Mesendoderm (in vitro differentiated cells): ENCODE measurements at regions not wholly inside any gene's neighbourhood (a gene's known extent, or its start where the extent isn't known, plus 50 kb on each side); places are given as distances from the start of the nearest gene placed in this dataset.

ENCODE experiments used
- DNase-seq: peaks from one replicate; pipeline ENCODE4 v3.0.0; 2013
- H2AK5ac ChIP-seq: 2 replicates; pipeline ENCODE4 v1.6.1; 2013; ENCODE audit warnings: low read length, inconsistent platforms
- H2BK120ac ChIP-seq: 2 replicates; pipeline ENCODE4 v1.6.1; 2013; ENCODE audit warnings: low read depth, mild to moderate bottlenecking, low read length, moderate library complexity, mixed read lengths
- H2BK15ac ChIP-seq: replicated peaks from 2 replicates; pipeline ENCODE4 v1.6.1; 2013; ENCODE audit warnings: low read depth, mild to moderate bottlenecking, moderate library complexity
- H2BK5ac ChIP-seq: 2 replicates; pipeline ENCODE4 v1.6.1; 2013; ENCODE audit warnings: low read length, inconsistent platforms
- H3K18ac ChIP-seq: 2 replicates; pipeline ENCODE4 v1.6.1; 2013; ENCODE audit warnings: mild to moderate bottlenecking, low read length, mixed read lengths
- H3K23ac ChIP-seq: one replicate; pipeline ENCODE4 v1.6.1; 2013; ENCODE audit warnings: low read length
- H3K27ac ChIP-seq: 2 replicates; pipeline ENCODE4 v1.5.1; 2013; ENCODE audit warnings: low read depth, mild to moderate bottlenecking, inconsistent platforms, low read length, moderate library complexity
- H3K27me3 ChIP-seq: 2 replicates; pipeline ENCODE4 v1.6.1; 2013; ENCODE audit warnings: low read length, control low read depth, mild to moderate bottlenecking, inconsistent platforms; ENCODE audit not compliant: insufficient read depth, poor library complexity
- H3K36me3 ChIP-seq: 2 replicates; pipeline ENCODE4 v1.6.1; 2013; ENCODE audit warnings: low read length, inconsistent platforms; ENCODE audit not compliant: control insufficient read depth, insufficient read depth
- H3K4ac ChIP-seq: one replicate; pipeline ENCODE4 v1.6.1; 2013; ENCODE audit warnings: low read depth, mild to moderate bottlenecking, low read length, moderate library complexity
- H3K4me1 ChIP-seq: 2 replicates; pipeline ENCODE4 v1.6.1; 2013; ENCODE audit warnings: low read depth, low read length, inconsistent platforms; ENCODE audit not compliant: control insufficient read depth
- H3K4me2 ChIP-seq: 2 replicates; pipeline ENCODE4 v1.6.1; 2013; ENCODE audit warnings: low read length
- H3K4me3 ChIP-seq: 2 replicates; pipeline ENCODE4 v1.5.1; 2013; ENCODE audit warnings: mild to moderate bottlenecking, low read length
- H3K56ac ChIP-seq: one replicate; pipeline ENCODE4 v1.6.1; 2013; ENCODE audit warnings: low read length
- H3K79me1 ChIP-seq: 2 replicates; pipeline ENCODE4 v1.6.1; 2013; ENCODE audit warnings: low read length, inconsistent platforms
- H3K79me2 ChIP-seq: 2 replicates; pipeline ENCODE4 v1.6.1; 2013; ENCODE audit warnings: mild to moderate bottlenecking, low read length; ENCODE audit not compliant: control insufficient read depth, insufficient read depth
- H3K9ac ChIP-seq: 2 replicates; pipeline ENCODE4 v1.6.1; 2013; ENCODE audit warnings: low read length, inconsistent platforms
- H4K5ac ChIP-seq: one replicate; pipeline ENCODE4 v1.6.1; 2013; ENCODE audit warnings: low read length
- H4K8ac ChIP-seq: one replicate; pipeline ENCODE4 v1.6.1; 2013; ENCODE audit warnings: low read depth, mild to moderate bottlenecking, control low read depth, low read length, moderate library complexity
- WGBS: extraction: QIAGEN DNeasy Blood & Tissue Kit; methylation state at CpG from one replicate; pipeline ENCODE4 v1.1.7; 2013; ENCODE audit warnings: low lambda C conversion rate, missing lambda C conversion rate; ENCODE audit not compliant: insufficient coverage; ENCODE audit errors: extremely low coverage; 5-methylcytosine and 5-hydroxymethylcytosine counted together

GRCh38 chr2:235402422-235402821 is 91.4 kb upstream of the AGAP1 start:
- Histone ChIP-seq H2AK5ac (no peak overlapping the region), H3K4me1 (no peaks in the 10 kb centered on the region), H2BK120ac (no peak overlapping the region), H3K4me2 (no peak overlapping the region), H3K4ac (no peak overlapping the region), H3K36me3 (no peaks in the 10 kb centered on the region), H3K56ac (no peak overlapping the region), H3K9ac (no peak overlapping the region), H3K23ac (no peak overlapping the region), H3K79me2 (no peaks in the 10 kb centered on the region), H2BK15ac (no peak overlapping the region), H4K5ac (no peak overlapping the region), H3K79me1 (no peaks in the 10 kb centered on the region), H3K27me3 (no peaks in the 10 kb centered on the region), H4K8ac (no peak overlapping the region), H3K27ac (no peak overlapping the region), H2BK5ac (no peak overlapping the region), H3K18ac (no peak overlapping the region), H3K4me3 (no peak overlapping the region)
- WGBS, result no CpG with 5 or more reads among the region's 2 CpGs
- peak; percentile 66 for DNase-seq

DNA sequence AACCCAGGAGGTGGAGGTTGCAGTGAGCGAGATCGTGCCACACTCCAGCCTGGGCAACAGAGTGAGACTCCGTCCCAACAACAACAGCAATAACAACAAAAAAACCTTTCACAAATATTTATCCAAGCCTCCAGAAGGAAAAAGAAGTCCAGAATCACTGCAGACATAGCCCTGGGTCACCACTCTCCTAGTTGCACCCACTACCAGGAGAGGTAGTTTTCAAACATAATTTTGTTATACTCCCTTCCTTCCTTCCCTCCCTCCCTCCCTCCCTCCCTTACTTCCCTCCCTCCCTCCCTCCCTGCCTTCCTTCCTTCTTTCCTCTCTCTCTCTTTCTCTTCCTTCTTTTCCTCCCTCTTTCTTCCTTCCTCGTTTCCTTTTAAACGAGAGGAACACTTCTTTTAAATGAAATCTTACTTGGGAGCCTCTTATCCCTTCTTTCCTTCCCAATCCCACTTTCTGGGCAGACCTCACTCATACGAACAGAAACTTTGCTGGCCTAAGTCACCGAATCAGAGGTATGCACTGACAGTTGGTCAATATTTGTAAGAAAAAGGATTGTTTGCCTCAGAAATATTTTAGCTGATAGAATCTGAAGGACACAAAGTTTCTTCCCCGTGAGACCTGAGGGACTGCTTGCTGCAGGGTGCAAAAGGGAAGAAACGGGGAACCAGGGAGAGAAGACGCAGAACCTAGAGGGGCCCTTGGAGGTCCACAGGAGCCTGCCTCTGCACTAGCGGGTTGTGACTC is 88.1 kb upstream of the AGAP1 start:
- no peak for DNase-seq
- WGBS, result no CpG with 5 or more reads among the region's 11 CpGs
- H3K56ac ChIP-seq, result no peak overlapping the region
- H2BK120ac ChIP-seq, result no peak overlapping the region
- no peak overlapping the region for H4K8ac ChIP-seq
- no peak overlapping the region for H4K5ac ChIP-seq
- H3K4me2 ChIP-seq, result no peak overlapping the region
- H3K27ac ChIP-seq, result no peak overlapping the region
- no peak overlapping the region for H2BK5ac ChIP-seq
- no peak overlapping the region for H3K9ac ChIP-seq
- H3K23ac ChIP-seq, result no peak overlapping the region
- H3K27me3 ChIP-seq, result no peaks in the 10 kb centered on the region
- no peak overlapping the region for H2AK5ac ChIP-seq
- H3K79me1 ChIP-seq, result no peaks in the 10 kb centered on the region
- no peaks in the 10 kb centered on the region for H3K79me2 ChIP-seq
- no peak overlapping the region for H3K18ac ChIP-seq
- H3K36me3 ChIP-seq, result no peaks in the 10 kb centered on the region
- no peaks in the 10 kb centered on the region for H3K4me1 ChIP-seq
- H2BK15ac ChIP-seq, result no peak overlapping the region
- no peak overlapping the region for H3K4ac ChIP-seq
- H3K4me3 ChIP-seq, result no peak overlapping the region

DNA sequence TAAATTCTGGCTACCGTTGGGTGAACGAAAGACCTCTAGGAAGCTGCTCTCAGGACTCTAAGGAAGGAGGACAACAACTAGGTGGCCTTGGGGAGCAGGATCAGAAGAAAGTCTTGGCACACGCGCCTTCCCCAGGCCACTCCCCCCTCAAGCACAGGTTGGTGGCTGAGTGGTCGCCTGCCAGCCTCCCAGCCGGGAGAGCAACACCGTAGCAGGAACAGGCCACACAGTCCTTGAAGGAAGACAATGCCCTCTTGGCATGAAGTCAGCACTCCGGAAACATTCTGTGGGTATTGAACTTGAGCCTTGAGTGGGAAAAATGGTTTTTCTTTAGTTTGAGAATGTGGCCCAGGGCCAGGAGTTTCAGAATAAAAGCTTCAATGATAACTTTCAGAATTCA is 87.4 kb upstream of the AGAP1 start:
- WGBS, result no CpG with 5 or more reads among the region's 8 CpGs
- no peak overlapping the region for H2BK15ac ChIP-seq
- no peak overlapping the region for H3K4me3 ChIP-seq
- no peak overlapping the region for H3K9ac ChIP-seq
- H3K27ac ChIP-seq, result no peak overlapping the region
- H3K79me1 ChIP-seq, result no peaks in the 10 kb centered on the region
- H4K5ac ChIP-seq, result no peak overlapping the region
- H3K56ac ChIP-seq, result no peak overlapping the region
- H2AK5ac ChIP-seq, result no peak overlapping the region
- H3K4me1 ChIP-seq, result no peaks in the 10 kb centered on the region
- H3K27me3 ChIP-seq, result no peaks in the 10 kb centered on the region
- no peak overlapping the region for H2BK120ac ChIP-seq
- H3K18ac ChIP-seq, result no peak overlapping the region
- H2BK5ac ChIP-seq, result no peak overlapping the region
- no peak overlapping the region for H3K4ac ChIP-seq
- no peaks in the 10 kb centered on the region for H3K36me3 ChIP-seq
- H4K8ac ChIP-seq, result no peak overlapping the region
- H3K79me2 ChIP-seq, result no peaks in the 10 kb centered on the region
- H3K4me2 ChIP-seq, result no peak overlapping the region
- H3K23ac ChIP-seq, result no peak overlapping the region
- no peak for DNase-seq

- Histone ChIP-seq H3K4ac (no peak overlapping the region), H2AK5ac (no peak overlapping the region), H4K5ac (no peak overlapping the region), H3K27me3 (no peaks in the 10 kb centered on the region), H3K18ac (no peak overlapping the region), H3K23ac (no peak overlapping the region), H3K4me2 (no peak overlapping the region), H4K8ac (no peak overlapping the region), H3K79me2 (no peaks in the 10 kb centered on the region), H3K27ac (no peak overlapping the region), H3K4me1 (no peaks in the 10 kb centered on the region), H3K79me1 (no peaks in the 10 kb centered on the region), H2BK120ac (no peak overlapping the region), H3K56ac (no peak overlapping the region), H2BK5ac (no peak overlapping the region), H2BK15ac (no peak overlapping the region), H3K36me3 (no peaks in the 10 kb centered on the region), H3K9ac (no peak overlapping the region), H3K4me3 (no peak overlapping the region)
- no peak for DNase-seq
- WGBS, result no CpG with 5 or more reads among the region's 4 CpGs
Measured at GRCh38 chr2:235411905-235412485, 81.8 kb upstream of the AGAP1 start.

- H3K4me2 ChIP-seq, result no peak overlapping the region
- H3K4ac ChIP-seq, result no peak overlapping the region
- H4K8ac ChIP-seq, result no peak overlapping the region
- no CpG with 5 or more reads among the region's 1 CpG for WGBS
- H3K9ac ChIP-seq, result no peak overlapping the region
- no peak overlapping the region for H2BK120ac ChIP-seq
- H2BK5ac ChIP-seq, result no peak overlapping the region
- H3K4me1 ChIP-seq, result no peaks in the 10 kb centered on the region
- no peaks in the 10 kb centered on the region for H3K27me3 ChIP-seq
- H3K23ac ChIP-seq, result no peak overlapping the region
- no peak overlapping the region for H2AK5ac ChIP-seq
- no peak for DNase-seq
- no peaks in the 10 kb centered on the region for H3K79me2 ChIP-seq
- H3K27ac ChIP-seq, result no peak overlapping the region
- H4K5ac ChIP-seq, result no peak overlapping the region
- no peak overlapping the region for H2BK15ac ChIP-seq
- no peaks in the 10 kb centered on the region for H3K79me1 ChIP-seq
- H3K56ac ChIP-seq, result no peak overlapping the region
- no peaks in the 10 kb centered on the region for H3K36me3 ChIP-seq
- no peak overlapping the region for H3K4me3 ChIP-seq
- H3K18ac ChIP-seq, result no peak overlapping the region
Measured at GRCh38 chr2:235413064-235413463, 80.8 kb upstream of the AGAP1 start.

DNA sequence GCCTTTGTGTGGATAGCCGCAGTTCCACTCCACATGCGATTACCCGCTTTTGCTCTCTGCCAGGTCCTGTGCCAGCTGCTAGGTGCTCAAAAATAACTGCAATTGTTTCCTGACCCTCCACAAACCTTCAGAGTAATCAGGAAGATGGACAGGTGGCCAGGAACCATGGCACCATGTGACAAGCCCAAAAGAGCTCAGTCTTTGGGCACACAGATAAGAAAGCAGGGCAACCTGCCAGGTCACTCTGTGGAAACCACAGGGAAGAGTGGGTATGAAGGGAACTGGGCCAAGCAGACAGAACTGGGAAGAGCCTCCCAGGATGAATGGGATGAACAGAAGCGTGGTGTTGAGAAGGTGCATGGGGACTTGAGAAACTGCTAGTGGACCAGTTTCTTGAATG is 79.4 kb upstream of the AGAP1 start:
- Histone ChIP-seq H4K5ac (no peak overlapping the region), H3K27me3 (no peaks in the 10 kb centered on the region), H3K27ac (no peak overlapping the region), H3K79me2 (no peaks in the 10 kb centered on the region), H3K4me2 (no peak overlapping the region), H3K4ac (no peak overlapping the region), H3K23ac (no peak overlapping the region), H3K79me1 (no peaks in the 10 kb centered on the region), H3K4me3 (no peak overlapping the region), H3K36me3 (no peaks in the 10 kb centered on the region), H3K4me1 (no peaks in the 10 kb centered on the region), H3K9ac (no peak overlapping the region), H4K8ac (no peak overlapping the region), H3K18ac (no peak overlapping the region), H2BK5ac (no peak overlapping the region), H2BK120ac (no peak overlapping the region), H2BK15ac (no peak overlapping the region), H3K56ac (no peak overlapping the region), H2AK5ac (no peak overlapping the region)
- no CpG with 5 or more reads among the region's 4 CpGs for WGBS
- DNase-seq, result no peak
